HG02678 (cell line): ENCODE measurements at regions not wholly inside any gene's neighbourhood (a gene's known extent, or its start where the extent isn't known, plus 50 kb on each side); places are given as distances from the start of the nearest gene placed in this dataset.
"Not testable (repeated sequence)": the region's sequence is repeated elsewhere in the genome, so short reads cannot be mapped to it uniquely, and the experiment has no call there.

Source experiments
- ATAC-seq: cut with Tn5 transposase; IDR thresholded peaks from one replicate; pipeline ENCODE4 v1.9.1; 2021; ENCODE audit warnings: mild to moderate bottlenecking, moderate library complexity; ENCODE audit not compliant: unreplicated experiment

- ATAC-seq, result no peak
Measured at GRCh38 chr3:146781059-146781458, 175.9 kb upstream of the PLSCR5 start.

GRCh38 chr3:146780251-146780650, 175.1 kb upstream of the PLSCR5 start:
- ATAC-seq, result no peak

- no peak for ATAC-seq
Measured at GRCh38 chr3:146777941-146778340, 172.8 kb upstream of the PLSCR5 start.

GRCh38 chr3:146772211-146772743, 167.1 kb upstream of the PLSCR5 start:
- ATAC-seq, result no peak

- ATAC-seq, result no peak
Measured at GRCh38 chr3:146770881-146771280, 165.7 kb upstream of the PLSCR5 start.

- no peak for ATAC-seq
Measured at GRCh38 chr3:146770301-146770700, 165.2 kb upstream of the PLSCR5 start.

- no peak for ATAC-seq
Measured at GRCh38 chr3:146757759-146758158, 152.6 kb upstream of the PLSCR5 start.

- ATAC-seq, result no peak
Measured at GRCh38 chr3:146750196-146750595, 145.1 kb upstream of the PLSCR5 start.

- no peak for ATAC-seq
Measured at GRCh38 chr3:146747928-146748327, 142.8 kb upstream of the PLSCR5 start.

- ATAC-seq, result no peak
Measured at GRCh38 chr3:146747051-146747450, 141.9 kb upstream of the PLSCR5 start.

- no peak for ATAC-seq
Measured at GRCh38 chr3:146746190-146746589, 141.0 kb upstream of the PLSCR5 start.

- ATAC-seq, result no peak
Measured at GRCh38 chr3:146739203-146739671, 134.1 kb upstream of the PLSCR5 start.

- no peak for ATAC-seq
Measured at GRCh38 chr3:146732325-146732724, 127.2 kb upstream of the PLSCR5 start.

GRCh38 chr3:146715170-146715569, 110.0 kb upstream of the PLSCR5 start:
- ATAC-seq, result no peak

GRCh38 chr3:146712806-146713205, 107.7 kb upstream of the PLSCR5 start:
- no peak for ATAC-seq

GRCh38 chr3:146709969-146710368, 104.8 kb upstream of the PLSCR5 start:
- ATAC-seq, result no peak

- peak; percentile 61 for ATAC-seq
Measured at GRCh38 chr3:146705225-146705624, 100.1 kb upstream of the PLSCR5 start.

GRCh38 chr3:146702237-146702636, 97.1 kb upstream of the PLSCR5 start:
- no peak for ATAC-seq

GRCh38 chr3:146701246-146701645, 96.1 kb upstream of the PLSCR5 start:
- no peak for ATAC-seq

- ATAC-seq, result not testable (repeated sequence)
Measured at GRCh38 chr3:146700025-146700424, 94.9 kb upstream of the PLSCR5 start.

GRCh38 chr3:146692254-146692653, 87.1 kb upstream of the PLSCR5 start:
- no peak for ATAC-seq

GRCh38 chr3:146685050-146685814, 80.1 kb upstream of the PLSCR5 start:
- no peak for ATAC-seq

- ATAC-seq, result no peak
Measured at GRCh38 chr3:146682171-146682570, 77.0 kb upstream of the PLSCR5 start.
